ENCODE measurements at regions not wholly inside any gene's neighbourhood (a gene's known extent, or its start where the extent isn't known, plus 50 kb on each side); places are given as distances from the start of the nearest gene placed in this dataset.

GRCh38 chr15:46709460-46710083, 1007.7 kb upstream of the SEMA6D start:
- TF ChIP-seq CTCF (IDR thresholded peaks at IDR 0.05; ENCODE audit: low read length) = no peak
- no peak for TF ChIP-seq EZH2 (IDR thresholded peaks at IDR 0.05; ENCODE audit: borderline replicate concordance, low read length)
